ENCODE measurements at regions not wholly inside any gene's neighbourhood (a gene's known extent, or its start where the extent isn't known, plus 50 kb on each side); places are given as distances from the start of the nearest gene placed in this dataset.

DNA sequence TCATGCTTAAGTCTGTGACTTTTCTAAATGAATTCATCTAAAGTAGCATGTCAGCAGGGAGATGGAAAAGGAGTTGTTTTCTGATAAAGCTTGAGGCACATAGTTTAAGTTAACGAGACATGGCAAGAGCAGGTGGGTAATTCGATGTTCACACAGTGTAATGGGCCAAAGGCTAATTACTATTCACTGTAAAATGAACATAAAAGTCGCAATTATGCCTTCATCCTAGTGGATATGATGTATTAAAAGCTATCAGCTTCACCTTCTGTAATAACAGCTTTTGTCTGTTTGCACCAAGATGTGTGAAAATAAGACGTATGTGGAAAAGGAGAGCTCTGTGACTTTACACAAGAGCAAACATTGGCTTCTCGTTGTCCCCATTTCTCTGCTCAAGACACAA is 94.2 kb upstream of the CDH20 start:
- TF ChIP-seq, protein P1, sequence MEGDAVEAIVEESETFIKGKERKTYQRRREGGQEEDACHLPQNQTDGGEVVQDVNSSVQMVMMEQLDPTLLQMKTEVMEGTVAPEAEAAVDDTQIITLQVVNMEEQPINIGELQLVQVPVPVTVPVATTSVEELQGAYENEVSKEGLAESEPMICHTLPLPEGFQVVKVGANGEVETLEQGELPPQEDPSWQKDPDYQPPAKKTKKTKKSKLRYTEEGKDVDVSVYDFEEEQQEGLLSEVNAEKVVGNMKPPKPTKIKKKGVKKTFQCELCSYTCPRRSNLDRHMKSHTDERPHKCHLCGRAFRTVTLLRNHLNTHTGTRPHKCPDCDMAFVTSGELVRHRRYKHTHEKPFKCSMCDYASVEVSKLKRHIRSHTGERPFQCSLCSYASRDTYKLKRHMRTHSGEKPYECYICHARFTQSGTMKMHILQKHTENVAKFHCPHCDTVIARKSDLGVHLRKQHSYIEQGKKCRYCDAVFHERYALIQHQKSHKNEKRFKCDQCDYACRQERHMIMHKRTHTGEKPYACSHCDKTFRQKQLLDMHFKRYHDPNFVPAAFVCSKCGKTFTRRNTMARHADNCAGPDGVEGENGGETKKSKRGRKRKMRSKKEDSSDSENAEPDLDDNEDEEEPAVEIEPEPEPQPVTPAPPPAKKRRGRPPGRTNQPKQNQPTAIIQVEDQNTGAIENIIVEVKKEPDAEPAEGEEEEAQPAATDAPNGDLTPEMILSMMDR (conservative IDR thresholded peaks at IDR 0.05; ENCODE audit: low read depth, low read length): no peak
- TF ChIP-seq EZH2 (IDR thresholded peaks at IDR 0.05; ENCODE audit: borderline replicate concordance, low read depth, low read length, poor library complexity, severe bottlenecking): no peak

Measured in A673 (cell line).